GM19328 (cell line): ENCODE measurements at regions not wholly inside any gene's neighbourhood (a gene's known extent, or its start where the extent isn't known, plus 50 kb on each side); places are given as distances from the start of the nearest gene placed in this dataset.

Experiments
- ATAC-seq: cut with Tn5 transposase; IDR thresholded peaks from one replicate; pipeline ENCODE4 v1.9.1; 2021; ENCODE audit warnings: mild to moderate bottlenecking, moderate library complexity; ENCODE audit not compliant: unreplicated experiment

DNA sequence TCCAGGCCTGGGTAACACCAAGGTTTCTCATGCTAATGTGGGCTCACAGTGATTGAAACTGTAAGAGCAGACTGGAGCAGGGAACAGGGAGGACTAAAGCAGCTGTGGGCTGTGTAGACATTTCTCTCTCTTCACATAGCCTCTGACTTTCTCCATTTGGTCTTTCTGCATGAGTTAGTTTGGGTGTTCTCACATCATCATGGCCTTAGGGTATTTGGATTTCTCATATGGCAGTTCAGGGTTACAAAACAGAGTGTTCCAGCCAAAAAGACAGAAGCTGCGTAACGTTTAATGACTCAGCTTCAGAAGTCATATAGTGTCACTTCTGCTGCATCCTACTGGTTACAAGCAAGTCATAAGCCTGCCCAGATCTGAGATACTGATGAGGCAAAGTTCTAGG lies 52.0 kb upstream of the OSBPL8 start:
- ATAC-seq = no peak

- no peak for ATAC-seq
These were observed 54.8 kb upstream of the OSBPL8 start for GRCh38 chr12:76614364-76614763.

- ATAC-seq = no peak
These were observed 58.5 kb upstream of the OSBPL8 start for GRCh38 chr12:76618031-76618430.

DNA sequence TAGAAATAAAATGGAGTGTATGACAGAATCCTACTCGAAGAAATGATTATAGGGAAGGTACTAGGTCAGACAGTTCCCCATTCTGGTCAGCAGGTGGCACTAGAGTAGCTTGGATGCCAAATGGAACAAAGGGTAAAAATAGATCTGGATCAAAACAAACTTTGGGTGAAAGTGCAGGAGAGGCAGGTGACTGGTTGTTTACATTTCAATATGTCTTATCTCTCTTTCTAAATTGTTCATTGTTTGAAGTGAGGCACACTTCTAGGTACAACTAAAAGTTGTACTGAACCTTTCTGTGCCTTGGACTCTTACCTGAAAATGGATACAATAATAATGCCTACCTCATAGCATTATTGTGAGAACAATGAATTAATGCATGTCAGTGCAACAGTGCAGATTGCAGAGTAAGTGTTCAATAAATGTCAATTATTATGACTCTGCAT lies 62.0 kb upstream of the OSBPL8 start:
- peak; percentile 59 for ATAC-seq

DNA sequence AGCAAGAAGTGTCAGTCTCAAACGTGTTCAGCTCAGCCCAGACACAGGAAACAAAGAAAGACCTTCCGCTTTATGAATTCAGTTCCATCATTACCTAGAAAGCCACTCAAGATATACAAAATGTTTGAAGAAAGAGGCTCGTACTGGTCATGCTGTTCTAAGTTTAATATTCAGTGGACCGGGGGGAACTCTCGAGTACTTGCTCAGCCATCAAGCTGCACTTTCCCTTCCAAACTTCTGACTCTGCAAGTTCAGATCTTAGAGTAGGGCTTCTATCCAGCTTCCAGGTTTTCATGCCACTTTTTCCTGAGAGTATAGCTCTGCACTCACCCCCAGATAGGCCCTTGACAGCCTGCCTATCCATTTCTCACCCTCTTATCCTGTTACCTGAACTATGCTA lies 62.8 kb upstream of the OSBPL8 start:
- no peak for ATAC-seq

GRCh38 chr12:76622915-76623314 lies 63.3 kb upstream of the OSBPL8 start:
- ATAC-seq = no peak

DNA sequence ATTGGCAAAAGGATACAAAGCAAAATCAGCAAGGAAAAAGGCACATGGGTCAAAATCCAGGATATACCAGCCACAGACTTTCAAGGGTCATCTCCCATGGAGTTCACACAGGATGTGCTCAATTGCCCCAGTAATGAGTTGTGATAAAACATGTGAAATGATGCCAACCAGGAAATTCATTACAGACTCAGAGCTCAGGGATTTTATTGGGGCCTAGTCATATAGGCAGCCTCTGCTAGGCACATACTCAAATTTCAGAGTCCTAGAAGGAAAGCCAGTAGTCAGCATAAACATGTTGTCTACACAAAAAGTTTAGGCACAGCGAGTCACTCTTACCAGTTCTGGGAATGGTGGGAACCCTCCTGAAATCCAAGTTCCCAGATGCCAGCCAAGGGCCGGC lies 64.4 kb upstream of the OSBPL8 start:
- ATAC-seq = no peak

- ATAC-seq = no peak
These were observed 68.0 kb upstream of the OSBPL8 start for GRCh38 chr12:76627346-76628135.

- no peak for ATAC-seq
These were observed 69.2 kb upstream of the OSBPL8 start for GRCh38 chr12:76628745-76629144.

DNA sequence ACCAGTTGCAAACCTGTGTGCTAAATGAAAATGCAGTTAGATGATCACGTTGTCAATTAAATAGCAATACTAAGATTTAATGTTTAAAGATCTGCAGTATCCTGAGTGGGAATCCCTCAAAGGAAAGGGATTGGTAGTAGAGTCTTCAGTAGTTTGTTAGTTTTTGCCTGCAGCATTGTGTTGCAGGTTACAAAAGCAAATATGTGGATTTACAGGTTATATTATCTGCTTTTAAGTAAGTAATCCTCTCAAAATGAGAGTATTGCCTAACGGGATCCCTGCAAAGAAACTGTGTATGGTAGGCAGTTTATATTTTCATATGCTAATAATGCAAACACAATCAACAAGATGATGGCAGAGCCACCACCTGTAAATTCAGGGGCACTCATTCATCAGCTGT lies 72.2 kb upstream of the OSBPL8 start:
- no peak for ATAC-seq

DNA sequence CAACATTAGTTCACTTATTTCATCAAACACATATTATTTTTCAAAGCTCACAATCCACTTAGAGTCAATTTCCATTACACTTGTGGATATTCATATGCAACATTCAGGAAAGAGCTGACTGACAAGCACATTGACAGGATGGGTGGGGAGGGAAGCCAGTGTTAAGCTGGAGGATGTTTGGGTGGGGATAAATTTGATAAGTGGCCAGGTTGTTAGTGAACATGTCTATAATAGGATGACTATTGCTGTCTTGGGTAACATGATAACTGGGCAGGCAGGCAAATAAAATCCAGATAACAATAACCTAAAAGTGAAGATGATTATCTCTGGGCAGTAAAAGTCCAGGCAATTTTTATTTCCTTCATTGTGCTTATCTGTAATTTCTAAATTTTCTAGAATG lies 73.8 kb upstream of the OSBPL8 start:
- ATAC-seq = no peak

- ATAC-seq = no peak
These were observed 74.6 kb upstream of the OSBPL8 start for GRCh38 chr12:76634133-76634532.

DNA sequence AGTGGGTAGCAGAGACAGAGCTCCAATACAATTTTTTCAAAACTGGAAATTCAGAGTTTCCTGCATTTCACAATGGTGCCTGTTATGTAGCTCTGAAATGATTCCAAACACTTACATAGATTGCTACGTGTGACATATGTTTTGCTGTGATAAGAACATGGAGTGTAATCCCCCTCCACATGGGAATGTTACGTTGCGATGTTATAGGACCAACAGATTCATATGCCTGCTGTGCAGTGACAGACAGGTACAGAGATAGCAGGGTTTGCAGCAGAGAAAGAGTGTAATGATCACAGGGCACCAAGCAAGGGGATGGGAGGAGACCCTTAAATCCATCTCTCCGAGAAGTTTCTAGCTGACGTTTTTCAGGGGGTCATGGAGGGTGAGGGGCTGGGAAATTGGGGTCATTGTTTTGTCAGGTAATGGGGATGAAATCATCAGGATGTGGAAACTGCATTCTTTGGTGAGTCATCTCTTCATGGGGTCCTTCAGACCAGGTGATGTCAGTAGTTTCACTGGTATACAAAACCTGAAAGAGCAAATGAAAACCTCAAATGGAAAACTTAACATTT lies 76.6 kb upstream of the OSBPL8 start:
- no peak for ATAC-seq

- no peak for ATAC-seq
These were observed 78.2 kb upstream of the OSBPL8 start for GRCh38 chr12:76637807-76638206.

DNA sequence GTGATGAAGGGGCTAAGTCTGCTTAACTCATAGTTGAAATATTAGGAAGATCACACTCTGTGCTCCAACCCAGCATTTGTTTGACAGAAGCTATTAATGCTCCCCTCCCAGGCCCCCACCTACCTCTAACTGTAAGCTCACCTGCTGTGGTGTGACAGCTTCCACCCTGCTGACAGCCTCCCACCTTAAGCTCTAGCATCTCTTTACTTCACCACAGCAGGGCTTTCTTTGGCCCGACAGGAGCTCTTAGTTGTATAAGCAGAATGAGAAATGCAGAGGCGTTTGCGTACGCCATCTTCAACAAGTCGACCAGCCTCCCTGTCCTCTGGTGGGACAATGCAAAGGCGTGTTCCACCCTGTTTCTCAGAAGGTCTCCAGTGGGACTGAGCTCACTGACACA lies 80.1 kb upstream of the OSBPL8 start:
- ATAC-seq = no peak

DNA sequence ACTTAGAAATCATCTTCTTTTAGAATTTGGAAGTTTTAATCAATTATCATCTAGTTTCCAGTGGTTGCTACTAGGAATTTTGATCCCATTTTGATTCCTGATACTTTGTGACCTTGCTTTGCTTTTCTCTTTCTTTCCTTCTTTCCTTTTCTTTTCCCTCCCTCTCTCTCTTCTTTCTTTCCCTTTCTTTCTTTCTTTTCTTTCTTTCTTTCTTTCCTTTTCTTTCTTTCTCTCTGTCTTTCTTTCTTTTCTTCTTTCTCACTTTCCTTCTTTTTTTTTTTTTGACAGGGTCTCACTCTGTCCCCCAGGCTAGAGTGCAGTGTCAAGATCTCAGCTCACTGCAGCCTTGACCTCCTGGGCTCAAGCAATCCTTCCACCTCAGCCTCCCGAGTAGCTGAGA lies 81.5 kb upstream of the OSBPL8 start:
- no peak for ATAC-seq

- ATAC-seq = no peak
These were observed 82.4 kb upstream of the OSBPL8 start for GRCh38 chr12:76641961-76642360.

- no peak for ATAC-seq
These were observed 83.9 kb upstream of the OSBPL8 start for GRCh38 chr12:76643438-76643837.

DNA sequence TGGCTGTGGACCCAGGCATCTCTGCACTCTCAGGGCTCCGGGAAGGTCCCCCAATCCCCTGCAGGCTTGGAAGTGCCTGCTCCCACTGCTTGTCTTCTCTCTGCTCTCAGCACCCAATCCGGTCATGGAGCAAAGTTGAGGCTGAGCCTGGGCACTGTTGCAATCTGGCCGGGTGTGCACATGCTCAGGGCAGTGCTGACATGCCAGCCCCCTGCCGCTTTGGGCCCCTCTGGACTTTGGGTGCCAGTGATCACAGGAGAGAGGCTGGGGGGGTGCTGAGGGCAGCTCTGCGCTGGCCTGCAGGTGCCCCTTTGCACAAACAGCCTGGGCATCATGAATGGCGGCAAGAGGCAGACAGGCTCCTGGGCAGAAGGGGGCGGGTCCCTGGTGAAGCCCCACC lies 85.4 kb upstream of the OSBPL8 start:
- no peak for ATAC-seq

DNA sequence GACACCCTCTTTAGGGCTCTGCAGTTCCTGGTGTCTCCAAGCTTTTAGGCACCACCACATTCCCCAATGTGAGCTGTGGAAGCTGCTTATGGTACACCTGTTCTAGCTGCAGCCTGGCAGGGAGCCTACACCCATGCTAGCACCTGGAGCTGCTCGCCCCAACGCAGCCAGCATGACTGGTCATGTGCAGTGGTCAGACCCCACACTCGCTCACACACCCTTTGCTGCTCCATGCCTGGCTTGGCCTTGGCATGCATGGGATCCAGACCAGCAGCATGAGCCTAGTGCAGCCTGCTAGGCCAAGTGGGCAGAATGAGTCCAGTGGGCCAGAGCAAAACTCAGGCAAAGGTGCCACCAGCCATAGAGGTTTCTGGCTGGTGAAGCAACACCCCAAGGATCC lies 86.4 kb upstream of the OSBPL8 start:
- ATAC-seq = no peak

- ATAC-seq = no peak
These were observed 86.8 kb upstream of the OSBPL8 start for GRCh38 chr12:76646366-76646765.

- no peak for ATAC-seq
These were observed 89.5 kb upstream of the OSBPL8 start for GRCh38 chr12:76649099-76649498.

- ATAC-seq = no peak
These were observed 92.8 kb upstream of the OSBPL8 start for GRCh38 chr12:76652402-76652801.
